H9 (cell line): ENCODE measurements at regions not wholly inside any gene's neighbourhood (a gene's known extent, or its start where the extent isn't known, plus 50 kb on each side); places are given as distances from the start of the nearest gene placed in this dataset.

ENCODE experiments used
- DNase-seq: peaks from one replicate; pipeline ENCODE4 v3.0.0-alpha.2; 2017
- H2AFZ ChIP-seq: one replicate; pipeline ENCODE4 v1.6.1; 2013; ENCODE audit warnings: mild to moderate bottlenecking, low read length, control low read depth, moderate library complexity
- H2AK5ac ChIP-seq: 2 replicates; pipeline ENCODE4 v1.6.1; 2013; ENCODE audit warnings: low read length, control low read depth, mixed read lengths; ENCODE audit not compliant: insufficient read length
- H2BK120ac ChIP-seq: one replicate; pipeline ENCODE4 v1.6.1; 2013; ENCODE audit warnings: low read depth, mild to moderate bottlenecking, low read length, control low read depth, inconsistent platforms; ENCODE audit not compliant: poor library complexity, severe bottlenecking
- H2BK12ac ChIP-seq: 2 replicates; pipeline ENCODE4 v1.6.1; 2013; ENCODE audit warnings: low read length, control low read depth, mixed read lengths, low read depth; ENCODE audit not compliant: insufficient read length
- H2BK15ac ChIP-seq: 2 replicates; pipeline ENCODE4 v1.6.1; 2013; ENCODE audit warnings: low read depth, low read length, control low read depth
- H2BK20ac ChIP-seq: one replicate; pipeline ENCODE4 v1.6.1; 2013; ENCODE audit warnings: low read depth, mild to moderate bottlenecking, low read length, control low read depth, inconsistent platforms; ENCODE audit not compliant: poor library complexity, severe bottlenecking
- H2BK5ac ChIP-seq: 2 replicates; pipeline ENCODE4 v1.6.1; 2013; ENCODE audit warnings: low read length, control low read depth, mixed read lengths; ENCODE audit not compliant: insufficient read length
- H3K14ac ChIP-seq: 2 replicates; pipeline ENCODE4 v1.6.1; 2013; ENCODE audit warnings: low read length, control low read depth; ENCODE audit not compliant: insufficient read depth
- H3K18ac ChIP-seq: 2 replicates; pipeline ENCODE4 v1.6.1; 2013; ENCODE audit warnings: low read depth, mild to moderate bottlenecking, mixed read lengths, low read length, control low read depth; ENCODE audit not compliant: insufficient read length
- H3K23ac ChIP-seq: 2 replicates; pipeline ENCODE4 v1.6.1; 2013; ENCODE audit warnings: low read length, control low read depth, mixed read lengths, low read depth; ENCODE audit not compliant: insufficient read length
- H3K23me2 ChIP-seq: 2 replicates; pipeline ENCODE4 v1.6.1; 2013; ENCODE audit warnings: low read depth, mild to moderate bottlenecking, mixed read lengths, low read length, control low read depth; ENCODE audit not compliant: insufficient read length, poor library complexity, severe bottlenecking
- H3K27ac ChIP-seq: 2 replicates; pipeline ENCODE4 v1.5.1; 2013; ENCODE audit warnings: low read length, control low read depth, mixed read lengths, low read depth; ENCODE audit not compliant: insufficient read length
- H3K27me3 ChIP-seq: 2 replicates; pipeline ENCODE4 v1.6.1; 2013; ENCODE audit warnings: low read length, control low read depth, inconsistent platforms; ENCODE audit not compliant: insufficient read depth
- H3K4ac ChIP-seq: 2 replicates; pipeline ENCODE4 v1.6.1; 2013; ENCODE audit warnings: low read depth, mild to moderate bottlenecking, control low read depth, inconsistent platforms, low read length, moderate library complexity
- H3K4me1 ChIP-seq: 2 replicates; pipeline ENCODE4 v1.6.1; 2013; ENCODE audit warnings: low read length, control low read depth, inconsistent platforms; ENCODE audit not compliant: insufficient read depth
- H3K4me2 ChIP-seq: 2 replicates; pipeline ENCODE4 v1.6.1; 2013; ENCODE audit warnings: low read length, control low read depth, mixed read lengths; ENCODE audit not compliant: insufficient read length, insufficient read depth
- H3K56ac ChIP-seq: 2 replicates; pipeline ENCODE4 v1.6.1; 2013; ENCODE audit warnings: low read depth, mild to moderate bottlenecking, mixed read lengths, low read length, control low read depth; ENCODE audit not compliant: insufficient read length
- H3K79me1 ChIP-seq: 2 replicates; pipeline ENCODE4 v1.6.1; 2013; ENCODE audit warnings: low read depth, mild to moderate bottlenecking, moderate library complexity, low read length, control low read depth, inconsistent platforms; ENCODE audit not compliant: insufficient read depth, poor library complexity, severe bottlenecking
- H3K79me2 ChIP-seq: 2 replicates; pipeline ENCODE4 v1.6.1; 2013; ENCODE audit warnings: low read length, control low read depth, inconsistent platforms; ENCODE audit not compliant: insufficient read depth
- H3K9ac ChIP-seq: 2 replicates; pipeline ENCODE4 v1.6.1; 2013; ENCODE audit warnings: low read length, control low read depth, mixed read lengths; ENCODE audit not compliant: insufficient read length; ENCODE audit errors: extremely low read depth
- H3K9me3 ChIP-seq: one replicate; pipeline ENCODE4 v1.6.1; 2013; ENCODE audit warnings: low read depth, low read length, inconsistent platforms; ENCODE audit not compliant: control insufficient read depth
- H3T11ph ChIP-seq: one replicate; pipeline ENCODE4 v1.6.1; 2013; ENCODE audit warnings: mild to moderate bottlenecking, low read length, control low read depth, inconsistent platforms
- H4K20me1 ChIP-seq: one replicate; pipeline ENCODE4 v1.6.1; 2013; ENCODE audit not compliant: control insufficient read depth, insufficient read length, insufficient read depth
- H4K5ac ChIP-seq: 2 replicates; pipeline ENCODE4 v1.6.1; 2013; ENCODE audit warnings: low read depth, mild to moderate bottlenecking, mixed read lengths, low read length, control low read depth; ENCODE audit not compliant: insufficient read length
- H4K8ac ChIP-seq: replicated peaks from 2 replicates; pipeline ENCODE4 v1.6.1; 2013; ENCODE audit warnings: low read length, control low read depth, mixed read lengths, low read depth; ENCODE audit not compliant: insufficient read length
- H4K91ac ChIP-seq: 2 replicates; pipeline ENCODE4 v1.6.1; 2013; ENCODE audit warnings: low read depth, mild to moderate bottlenecking, moderate library complexity, mixed read lengths, low read length, control low read depth; ENCODE audit not compliant: insufficient read length
- H3K27ac Mint-ChIP-seq, 3 experiments: 2 replicates in 2 of 3; 3 replicates in 1 of 3; pipeline ENCODE4 v1.8.0; 2020 to 2021; ENCODE audit warnings: mixed read lengths in 3 of 3, mild to moderate bottlenecking in 1 of 3, moderate library complexity in 1 of 3
- H3K27me3 Mint-ChIP-seq: 2 replicates; pipeline ENCODE4 v1.8.0; 2021; ENCODE audit warnings: low read depth, mild to moderate bottlenecking, moderate library complexity, mixed read lengths
- H3K36me3 Mint-ChIP-seq, 3 experiments: 2 replicates in 2 of 3; 3 replicates in 1 of 3; pipeline ENCODE4 v1.8.0; 2020 to 2021; ENCODE audit warnings: low read depth in 3 of 3, mixed read lengths in 3 of 3; ENCODE audit not compliant: insufficient read depth in 1 of 3
- H3K4me1 Mint-ChIP-seq, 2 experiments: 2 replicates each; pipeline ENCODE4 v1.8.0; 2020; ENCODE audit warnings: mixed read lengths in 2 of 2
- H3K4me3 Mint-ChIP-seq, 2 experiments: 2 replicates in 1 of 2; 3 replicates in 1 of 2; pipeline ENCODE4 v1.8.0; 2020 to 2021; ENCODE audit warnings: mild to moderate bottlenecking in 2 of 2, mixed read lengths in 2 of 2, moderate library complexity in 1 of 2
- H3K9me3 Mint-ChIP-seq, 2 experiments: 2 replicates in 1 of 2; 3 replicates in 1 of 2; pipeline ENCODE4 v1.8.0; 2020; ENCODE audit warnings: mild to moderate bottlenecking in 2 of 2, mixed read lengths in 2 of 2, moderate library complexity in 1 of 2
- WGBS: extraction: QIAGEN DNeasy Blood & Tissue Kit; methylation state at CpG from one replicate; pipeline ENCODE4 v1.1.7; 2013; ENCODE audit warnings: missing lambda C conversion rate, low lambda C conversion rate, mixed read lengths; ENCODE audit not compliant: insufficient read length; ENCODE audit errors: extremely low coverage; 5-methylcytosine and 5-hydroxymethylcytosine counted together
- TF ChIP-seq, protein P1 (sequence below): fragments of 200-600 bp; sonication (generic); conservative IDR thresholded peaks from 3 replicates; pipeline ENCODE4 v1.8.0; 2021; ENCODE audit warnings: antibody characterized with exemption, mild to moderate bottlenecking

- Histone ChIP-seq H3K4ac (no peak overlapping the region), H2BK20ac (no peak overlapping the region), H2BK12ac (no peak overlapping the region), H3K27me3 (no peaks in the 10 kb centered on the region), H3K56ac (no peak overlapping the region), H4K5ac (no peak overlapping the region), H4K8ac (no peak overlapping the region), H4K91ac (no peak overlapping the region), H3K79me1 (no peaks in the 10 kb centered on the region), H3K23me2 (no peaks in the 10 kb centered on the region), H3K4me1 (no peaks in the 10 kb centered on the region), H3K27ac (no peak overlapping the region), H3K9ac (no peak overlapping the region), H2BK5ac (no peak overlapping the region), H3K79me2 (no peaks in the 10 kb centered on the region), H2AFZ (no peak overlapping the region), H2BK120ac (no peak overlapping the region), H3K23ac (no peak overlapping the region), H3K4me2 (no peak overlapping the region), H3K14ac (no peak overlapping the region), H2BK15ac (no peak overlapping the region), H3T11ph (no peak overlapping the region), H2AK5ac (no peak overlapping the region), H4K20me1 (no peaks in the 10 kb centered on the region), H3K18ac (no peak overlapping the region), H3K9me3 (no peaks in the 10 kb centered on the region)
- no peak for DNase-seq
- no CpG with 5 or more reads among the region's 2 CpGs for WGBS
- Mint-ChIP-seq H3K4me1 (no peaks in the 10 kb centered on the region), H3K27me3 (no peaks in the 10 kb centered on the region; the same call in none of the 2 replicates), H3K36me3 (no peaks in the 10 kb centered on the region; a peak in 2 of 7 replicates), H3K4me3 (no peak overlapping the region), H3K9me3 (peaks cover 4 to 17% of the 10 kb centered on the region in 2 experiments; a peak in 4 of 5 replicates), H3K27ac (no peak overlapping the region)
- TF ChIP-seq, protein P1, sequence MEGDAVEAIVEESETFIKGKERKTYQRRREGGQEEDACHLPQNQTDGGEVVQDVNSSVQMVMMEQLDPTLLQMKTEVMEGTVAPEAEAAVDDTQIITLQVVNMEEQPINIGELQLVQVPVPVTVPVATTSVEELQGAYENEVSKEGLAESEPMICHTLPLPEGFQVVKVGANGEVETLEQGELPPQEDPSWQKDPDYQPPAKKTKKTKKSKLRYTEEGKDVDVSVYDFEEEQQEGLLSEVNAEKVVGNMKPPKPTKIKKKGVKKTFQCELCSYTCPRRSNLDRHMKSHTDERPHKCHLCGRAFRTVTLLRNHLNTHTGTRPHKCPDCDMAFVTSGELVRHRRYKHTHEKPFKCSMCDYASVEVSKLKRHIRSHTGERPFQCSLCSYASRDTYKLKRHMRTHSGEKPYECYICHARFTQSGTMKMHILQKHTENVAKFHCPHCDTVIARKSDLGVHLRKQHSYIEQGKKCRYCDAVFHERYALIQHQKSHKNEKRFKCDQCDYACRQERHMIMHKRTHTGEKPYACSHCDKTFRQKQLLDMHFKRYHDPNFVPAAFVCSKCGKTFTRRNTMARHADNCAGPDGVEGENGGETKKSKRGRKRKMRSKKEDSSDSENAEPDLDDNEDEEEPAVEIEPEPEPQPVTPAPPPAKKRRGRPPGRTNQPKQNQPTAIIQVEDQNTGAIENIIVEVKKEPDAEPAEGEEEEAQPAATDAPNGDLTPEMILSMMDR, result no peak
Measured at GRCh38 chr11:56855217-56855616, 106.7 kb upstream of the OR9G4 start.
